ENCODE measurements at regions not wholly inside any gene's neighbourhood (a gene's known extent, or its start where the extent isn't known, plus 50 kb on each side); places are given as distances from the start of the nearest gene placed in this dataset.
"Not testable (repeated sequence)": the region's sequence is repeated elsewhere in the genome, so short reads cannot be mapped to it uniquely, and the experiment has no call there.

DNA sequence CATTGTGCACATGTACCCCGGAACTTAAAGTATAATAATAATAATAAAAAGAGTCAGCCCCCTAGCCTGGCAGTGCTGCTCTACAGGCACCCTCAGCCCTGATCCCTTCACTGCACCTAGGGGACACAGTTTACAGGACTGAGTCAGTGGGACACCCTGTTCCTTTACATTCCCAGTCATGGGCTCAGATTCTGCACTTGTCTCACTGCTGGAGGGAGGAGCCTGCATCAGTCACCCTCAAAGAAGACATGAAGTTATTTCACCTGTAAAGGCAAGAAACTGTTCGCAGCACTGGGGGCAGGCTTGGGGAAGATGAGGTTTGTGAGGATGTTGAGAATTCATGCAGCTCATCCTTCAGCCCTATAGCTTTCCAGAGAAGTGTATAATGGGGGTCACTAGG lies 50.7 kb upstream of the VPREB1 start:
- no peak for ATAC-seq

DNA sequence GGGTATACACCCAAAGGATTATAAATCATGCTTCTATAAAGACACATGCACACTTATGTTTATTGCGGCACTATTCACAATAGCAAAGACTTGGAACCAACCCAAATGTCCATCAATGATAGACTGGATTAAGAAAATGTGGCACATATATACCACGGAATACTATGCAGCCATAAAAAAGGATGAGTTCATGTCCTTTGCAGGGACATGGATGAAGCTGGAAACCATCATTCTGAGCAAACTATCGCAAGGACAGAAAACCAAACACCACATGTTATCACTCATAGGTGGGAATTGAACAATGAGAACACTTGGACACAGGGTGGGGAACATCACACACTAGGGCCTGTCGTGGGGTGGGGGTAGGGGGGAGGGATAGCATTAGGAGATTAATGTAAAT lies 51.1 kb upstream of the VPREB1 start:
- WGBS, 3 donors: 53 to 63% (median 59%) methylated on average over 3 of the region's 4 CpGs
- H3K27ac ChIP-seq; H3K4me1 ChIP-seq; ATAC-seq; intact Hi-C loops (cut with DNase I); H3K36me3 ChIP-seq (ENCODE audit: insufficient read depth in 1 of 2, low read depth in 1 of 2); DNase-seq; H3K4me3 ChIP-seq; H3K9me3 ChIP-seq: not testable (repeated sequence)
- peaks cover 0 to 15% (median 0%) of the 10 kb centered on the region in 3 donors for H3K27me3 ChIP-seq (ENCODE audit: insufficient read depth in 3 of 3, low read length in 2 of 3)

More for the DNA sequence above, 50.7 kb upstream of the VPREB1 start:
- TF ChIP-seq, protein P1, sequence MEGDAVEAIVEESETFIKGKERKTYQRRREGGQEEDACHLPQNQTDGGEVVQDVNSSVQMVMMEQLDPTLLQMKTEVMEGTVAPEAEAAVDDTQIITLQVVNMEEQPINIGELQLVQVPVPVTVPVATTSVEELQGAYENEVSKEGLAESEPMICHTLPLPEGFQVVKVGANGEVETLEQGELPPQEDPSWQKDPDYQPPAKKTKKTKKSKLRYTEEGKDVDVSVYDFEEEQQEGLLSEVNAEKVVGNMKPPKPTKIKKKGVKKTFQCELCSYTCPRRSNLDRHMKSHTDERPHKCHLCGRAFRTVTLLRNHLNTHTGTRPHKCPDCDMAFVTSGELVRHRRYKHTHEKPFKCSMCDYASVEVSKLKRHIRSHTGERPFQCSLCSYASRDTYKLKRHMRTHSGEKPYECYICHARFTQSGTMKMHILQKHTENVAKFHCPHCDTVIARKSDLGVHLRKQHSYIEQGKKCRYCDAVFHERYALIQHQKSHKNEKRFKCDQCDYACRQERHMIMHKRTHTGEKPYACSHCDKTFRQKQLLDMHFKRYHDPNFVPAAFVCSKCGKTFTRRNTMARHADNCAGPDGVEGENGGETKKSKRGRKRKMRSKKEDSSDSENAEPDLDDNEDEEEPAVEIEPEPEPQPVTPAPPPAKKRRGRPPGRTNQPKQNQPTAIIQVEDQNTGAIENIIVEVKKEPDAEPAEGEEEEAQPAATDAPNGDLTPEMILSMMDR (IDR thresholded peaks at IDR 0.05): no peak
- peaks cover 0 to 14% (median 0%) of the 10 kb centered on the region in 3 donors for H3K27me3 ChIP-seq (ENCODE audit: insufficient read depth in 3 of 3, low read length in 2 of 3)
- no peaks in the 10 kb centered on the region for H3K36me3 ChIP-seq (ENCODE audit: insufficient read depth in 1 of 2, low read depth in 1 of 2)
- no peak overlapping the region for H3K4me3 ChIP-seq
- 73 to 78% (median 76%) methylated on average over 2 of the region's 2 CpGs for WGBS, 3 donors
- no peaks in the 10 kb centered on the region for H3K9me3 ChIP-seq
- no peaks in the 10 kb centered on the region for H3K4me1 ChIP-seq
- H3K27ac ChIP-seq: no peak overlapping the region
- DNase-seq: no peak
- intact Hi-C loops (cut with DNase I): no loop called here

DNA sequence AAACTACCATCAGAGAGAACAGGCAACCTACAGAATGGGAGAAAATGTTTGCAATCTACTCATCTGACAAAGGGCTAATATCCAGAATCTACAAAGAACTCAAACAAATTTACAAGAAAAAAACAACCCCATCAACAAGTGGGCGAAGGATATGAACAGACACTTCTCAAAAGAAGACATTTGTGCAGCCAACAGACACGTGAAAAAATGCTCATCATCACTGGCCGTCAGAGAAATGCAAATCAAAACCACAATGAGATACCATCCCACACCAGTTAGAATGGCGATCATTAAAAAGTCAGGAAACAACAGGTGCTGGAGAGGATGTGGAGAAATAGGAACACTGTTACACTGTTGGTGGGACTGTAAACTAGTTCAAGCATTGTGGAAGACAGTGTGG lies 51.6 kb upstream of the VPREB1 start:
- intact Hi-C loops (cut with DNase I); DNase-seq; H3K36me3 ChIP-seq (ENCODE audit: insufficient read depth in 1 of 2, low read depth in 1 of 2); H3K9me3 ChIP-seq; H3K27ac ChIP-seq; H3K4me1 ChIP-seq; H3K4me3 ChIP-seq; ATAC-seq: not testable (repeated sequence)
- WGBS, 3 donors: 42 to 100% methylated on average over 1 to 3 of the region's 4 CpGs; no CpG with 5 or more reads in 1 of the 3 donors
- peaks cover 0 to 18% (median 0%) of the 10 kb centered on the region in 3 donors for H3K27me3 ChIP-seq (ENCODE audit: insufficient read depth in 3 of 3, low read length in 2 of 3)

DNA sequence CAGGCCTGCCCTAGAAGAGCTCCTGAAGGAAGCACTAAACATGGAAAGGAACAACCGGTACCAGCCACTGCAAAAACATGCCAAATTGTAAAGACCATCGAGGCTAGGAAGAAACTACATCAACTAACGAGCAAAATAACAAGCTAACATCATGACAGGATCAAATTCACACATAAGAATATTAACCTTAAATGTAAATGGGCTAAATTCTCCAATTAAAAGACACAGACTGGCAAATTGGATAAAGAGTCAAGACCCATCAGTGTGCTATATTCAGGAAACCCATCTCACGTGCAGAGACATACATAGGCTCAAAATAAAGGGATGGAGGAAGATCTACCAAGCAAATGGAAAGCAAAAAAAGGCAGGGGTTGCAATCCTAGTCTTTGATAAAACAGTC lies 54.8 kb upstream of the VPREB1 start:
- intact Hi-C loops (cut with DNase I); H3K27ac ChIP-seq; DNase-seq; H3K4me3 ChIP-seq; ATAC-seq; H3K36me3 ChIP-seq (ENCODE audit: insufficient read depth in 1 of 2, low read depth in 1 of 2); H3K4me1 ChIP-seq; H3K9me3 ChIP-seq: not testable (repeated sequence)
- peaks cover 0 to 35% (median 0%) of the 10 kb centered on the region in 3 donors for H3K27me3 ChIP-seq (ENCODE audit: insufficient read depth in 3 of 3, low read length in 2 of 3)
- WGBS, 3 donors: 44 to 51% (median 48%) methylated on average over 3 of the region's 4 CpGs

DNA sequence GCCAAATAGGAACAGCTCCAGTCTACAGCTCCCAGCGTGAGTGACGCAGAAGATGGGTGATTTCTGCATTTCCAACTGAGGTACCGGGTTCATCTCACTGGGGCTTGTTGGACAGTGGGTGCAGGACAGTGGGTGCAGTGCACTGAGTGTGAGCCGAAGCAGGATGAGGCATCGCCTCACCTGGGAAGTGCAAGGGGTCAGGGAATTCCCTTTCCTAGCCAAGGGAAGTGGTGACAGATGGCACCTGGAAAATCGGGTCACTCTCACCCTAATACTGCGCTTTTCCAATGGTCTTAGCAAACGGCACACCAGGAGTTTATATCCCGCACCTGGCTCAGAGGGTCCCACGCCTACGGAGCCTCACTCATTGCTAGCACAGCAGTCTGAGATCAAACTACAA lies 56.7 kb upstream of the VPREB1 start:
- H3K4me1 ChIP-seq; intact Hi-C loops (cut with DNase I); H3K36me3 ChIP-seq (ENCODE audit: insufficient read depth in 1 of 2, low read depth in 1 of 2); DNase-seq; H3K4me3 ChIP-seq; H3K27ac ChIP-seq; ATAC-seq; H3K9me3 ChIP-seq: not testable (repeated sequence)
- H3K27me3 ChIP-seq (ENCODE audit: insufficient read depth in 3 of 3, low read length in 2 of 3): peaks cover 0 to 48% (median 1%) of the 10 kb centered on the region in 3 donors
- 78 to 85% (median 84%) methylated on average over 10 to 11 of the region's 11 CpGs for WGBS, 3 donors

DNA sequence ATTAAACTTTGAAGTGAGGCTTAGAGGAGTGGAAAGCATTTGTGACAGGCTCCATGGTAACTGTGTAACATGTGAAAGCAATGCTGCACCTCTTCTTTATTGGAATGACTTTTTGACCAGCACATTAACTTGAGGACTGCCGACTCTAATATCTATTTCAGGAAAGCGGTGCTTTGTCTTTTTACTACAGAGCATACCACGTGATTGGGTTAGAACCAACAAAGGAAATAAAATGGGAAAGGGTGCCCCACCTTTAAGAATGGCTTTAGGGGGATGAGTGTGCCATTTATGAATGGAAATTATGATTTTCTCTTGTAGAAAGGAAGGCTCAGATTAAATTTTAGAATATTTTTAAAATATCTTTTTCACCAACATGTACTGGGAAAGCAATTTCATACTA lies 57.3 kb upstream of the VPREB1 start:
- no peak for ATAC-seq

More for the DNA sequence above, 57.3 kb upstream of the VPREB1 start:
- intact Hi-C loops (cut with DNase I): no loop called here
- no peaks in the 10 kb centered on the region for H3K36me3 ChIP-seq (ENCODE audit: insufficient read depth in 1 of 2, low read depth in 1 of 2)
- TF ChIP-seq, protein P1 (IDR thresholded peaks at IDR 0.05): no peak
- DNase-seq: no peak
- H3K9me3 ChIP-seq: no peaks in the 10 kb centered on the region
- 41 to 58% (median 46%) methylated on average over 3 of the region's 3 CpGs for WGBS, 3 donors
- H3K27me3 ChIP-seq (ENCODE audit: insufficient read depth in 3 of 3, low read length in 2 of 3): peaks cover 0 to 54% (median 3%) of the 10 kb centered on the region in 3 donors
- no peak overlapping the region for H3K4me3 ChIP-seq
- H3K4me1 ChIP-seq: no peaks in the 10 kb centered on the region
- no peak overlapping the region for H3K27ac ChIP-seq

Data from psoas muscle (tissue), 7 donors.